NCI-H1105 (cell line): ENCODE measurements at regions not wholly inside any gene's neighbourhood (a gene's known extent, or its start where the extent isn't known, plus 50 kb on each side); places are given as distances from the start of the nearest gene placed in this dataset.
"Not testable (repeated sequence)": the region's sequence is repeated elsewhere in the genome, so short reads cannot be mapped to it uniquely, and the experiment has no call there.

ENCODE experiments used
- DNase-seq: peaks from one replicate; lab custom pipeline; 2025; lab: John Stamatoyannopoulos, UW

GRCh38 chr7:136116186-136116585, 139.0 kb upstream of the MTPN start:
- DNase-seq, result no peak

- peak; percentile 43 for DNase-seq
Measured at GRCh38 chr7:136114966-136115762, 138.0 kb upstream of the MTPN start.

GRCh38 chr7:136114467-136114866, 137.3 kb upstream of the MTPN start:
- DNase-seq, result not testable (repeated sequence)

- not testable (repeated sequence) for DNase-seq
Measured at GRCh38 chr7:136109037-136109436, 131.9 kb upstream of the MTPN start.

- DNase-seq, result no peak
Measured at GRCh38 chr7:136105191-136105590, 128.0 kb upstream of the MTPN start.

GRCh38 chr7:136104269-136104603, 127.1 kb upstream of the MTPN start:
- no peak for DNase-seq

GRCh38 chr7:136103545-136104268, 126.5 kb upstream of the MTPN start:
- no peak for DNase-seq

- DNase-seq, result no peak
Measured at GRCh38 chr7:136102881-136103280, 125.7 kb upstream of the MTPN start.

GRCh38 chr7:136092714-136093113, 115.6 kb upstream of the MTPN start:
- DNase-seq, result not testable (repeated sequence)

- DNase-seq, result no peak
Measured at GRCh38 chr7:136087881-136088280, 110.7 kb upstream of the MTPN start.

- no peak for DNase-seq
Measured at GRCh38 chr7:136086712-136087111, 109.6 kb upstream of the MTPN start.

- DNase-seq, result no peak
Measured at GRCh38 chr7:136079934-136080333, 102.8 kb upstream of the MTPN start.

GRCh38 chr7:136079478-136079892, 102.3 kb upstream of the MTPN start:
- DNase-seq, result no peak

- DNase-seq, result no peak
Measured at GRCh38 chr7:136079066-136079465, 101.9 kb upstream of the MTPN start.

- DNase-seq, result no peak
Measured at GRCh38 chr7:136078630-136079029, 101.5 kb upstream of the MTPN start.

GRCh38 chr7:136076954-136077353, 99.8 kb upstream of the MTPN start:
- no peak for DNase-seq

GRCh38 chr7:136074843-136075242, 97.7 kb upstream of the MTPN start:
- peak; percentile 30 for DNase-seq

GRCh38 chr7:136072447-136072846, 95.3 kb upstream of the MTPN start:
- no peak for DNase-seq

GRCh38 chr7:136070736-136071505, 93.8 kb upstream of the MTPN start:
- no peak for DNase-seq

- no peak for DNase-seq
Measured at GRCh38 chr7:136069840-136070529, 92.8 kb upstream of the MTPN start.

- no peak for DNase-seq
Measured at GRCh38 chr7:136067277-136067676, 90.1 kb upstream of the MTPN start.
